GM23248 (cell line): ENCODE measurements at regions not wholly inside any gene's neighbourhood (a gene's known extent, or its start where the extent isn't known, plus 50 kb on each side); places are given as distances from the start of the nearest gene placed in this dataset.

Experiments used
- DNase-seq: peaks from one replicate; pipeline ENCODE4 v3.0.0-alpha.2; 2015
- H2AFZ ChIP-seq: fragments of 200-600 bp; sonication (generic); 2 replicates; pipeline ENCODE4 v1.6.1; 2016; ENCODE audit warnings: antibody characterized with exemption
- H3F3A ChIP-seq: fragments of 200-600 bp; sonication (generic); 2 replicates; pipeline ENCODE4 v1.6.1; 2016; ENCODE audit warnings: mild to moderate bottlenecking, antibody characterized with exemption, mixed run types; ENCODE audit not compliant: insufficient read depth
- H3K27ac ChIP-seq: fragments of 200-600 bp; sonication (generic); 2 replicates; pipeline ENCODE4 v1.5.1; 2016; ENCODE audit warnings: mild to moderate bottlenecking
- H3K27me3 ChIP-seq: fragments of 200-600 bp; sonication (generic); replicated peaks from 2 replicates; pipeline ENCODE4 v1.6.1; 2016; ENCODE audit warnings: mild to moderate bottlenecking; ENCODE audit not compliant: insufficient read depth
- H3K36me3 ChIP-seq: fragments of 200-600 bp; sonication (generic); 2 replicates; pipeline ENCODE4 v1.6.1; 2016; ENCODE audit warnings: low read depth, mild to moderate bottlenecking
- H3K4me1 ChIP-seq: fragments of 200-600 bp; sonication (generic); 2 replicates; pipeline ENCODE4 v1.6.1; 2016; ENCODE audit warnings: mild to moderate bottlenecking; ENCODE audit not compliant: insufficient read depth
- H3K4me2 ChIP-seq: fragments of 200-600 bp; sonication (generic); one replicate; pipeline ENCODE4 v1.6.1; 2016; ENCODE audit warnings: mild to moderate bottlenecking; ENCODE audit not compliant: unreplicated experiment
- H3K4me3 ChIP-seq: fragments of 200-600 bp; sonication (generic); 2 replicates; pipeline ENCODE4 v1.5.1; 2016; ENCODE audit warnings: mild to moderate bottlenecking
- H3K79me2 ChIP-seq: fragments of 200-600 bp; sonication (generic); 2 replicates; pipeline ENCODE4 v1.6.1; 2016; ENCODE audit warnings: mild to moderate bottlenecking; ENCODE audit not compliant: insufficient read depth
- H3K9ac ChIP-seq: fragments of 200-600 bp; sonication (generic); 2 replicates; pipeline ENCODE4 v1.6.1; 2016; ENCODE audit warnings: mild to moderate bottlenecking
- H3K9me2 ChIP-seq: fragments of 200-600 bp; sonication (generic); 2 replicates; pipeline ENCODE4 v1.6.1; 2016; ENCODE audit warnings: mixed run types, mild to moderate bottlenecking, moderate library complexity; ENCODE audit not compliant: insufficient read depth
- H3K9me3 ChIP-seq: fragments of 200-600 bp; sonication (generic); one replicate; pipeline ENCODE4 v1.6.1; 2017; ENCODE audit warnings: low read depth
- H4K20me1 ChIP-seq: fragments of 200-600 bp; sonication (generic); 2 replicates; pipeline ENCODE4 v1.6.0; 2016; ENCODE audit not compliant: insufficient read depth
- EZH2 ChIP-seq: fragments of 200-600 bp; sonication (generic); IDR thresholded peaks from 2 replicates; pipeline ENCODE4 v1.6.1; 2018; ENCODE audit warnings: antibody characterized with exemption, mild to moderate bottlenecking; ENCODE audit not compliant: insufficient read depth, poor library complexity, severe bottlenecking
- EZH2phosphoT487 ChIP-seq: fragments of 200-600 bp; sonication (generic); IDR thresholded peaks from 2 replicates; pipeline ENCODE4 v1.6.1; 2018; ENCODE audit warnings: antibody characterized with exemption, moderate library complexity, mild to moderate bottlenecking, low read depth; ENCODE audit not compliant: insufficient read depth
- WGBS, 2 experiments: methylation state at CpG; one replicate each; pipeline ENCODE4 v1.1.6; 2015 to 2017; ENCODE audit warnings: low lambda C conversion rate in 2 of 2, low coverage in 1 of 2; ENCODE audit errors: missing lambda C conversion rate in 2 of 2; 5-methylcytosine and 5-hydroxymethylcytosine counted together
- in situ Hi-C: fragments of 300-500 bp; cut with MboI; formaldehyde crosslinking; loops from 2 replicates; pipeline ENCODE4 v1.15.0; 2020

GRCh38 chr20:24134930-24135329 is 146.4 kb upstream of the GGTLC1 start:
- Histone ChIP-seq H3K36me3 (no peaks in the 10 kb centered on the region), H3K9me3 (no peaks in the 10 kb centered on the region), H3K4me1 (no peaks in the 10 kb centered on the region), H3K27ac (no peak overlapping the region), H3K79me2 (no peaks in the 10 kb centered on the region), H3K27me3 (no peaks in the 10 kb centered on the region), H2AFZ (no peak overlapping the region), H3K4me3 (no peak overlapping the region), H3F3A (no peaks in the 10 kb centered on the region), H3K9me2 (no peaks in the 10 kb centered on the region), H4K20me1 (no peaks in the 10 kb centered on the region), H3K9ac (no peak overlapping the region), H3K4me2 (no peak overlapping the region)
- TF ChIP-seq EZH2phosphoT487: no peak
- TF ChIP-seq EZH2: no peak
- no peak for DNase-seq
- 73 to 81% methylated on average over 22 of the region's 22 CpGs for WGBS, 2 experiments
- in situ Hi-C loops: no loop called here

DNA sequence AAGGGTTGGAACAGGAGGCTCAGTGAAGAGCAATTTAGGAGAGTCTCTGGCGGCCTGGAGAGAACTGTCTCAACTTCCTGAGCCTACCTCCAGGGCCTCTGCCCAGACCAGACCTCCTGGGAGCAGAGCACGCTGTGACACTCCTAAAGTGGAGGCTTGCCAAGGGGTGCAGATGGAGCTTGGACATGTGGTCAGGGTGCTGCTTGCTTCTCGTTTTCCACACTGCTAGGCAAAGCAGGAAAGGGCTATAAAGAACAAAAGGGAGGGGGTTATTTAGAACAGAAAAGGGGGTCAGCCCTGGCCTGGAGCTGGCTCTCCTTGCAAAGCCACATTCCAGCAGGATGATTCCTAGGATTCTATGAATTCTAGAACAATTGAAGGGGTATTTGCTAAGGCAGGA is 145.7 kb upstream of the GGTLC1 start:
- H3F3A ChIP-seq: no peaks in the 10 kb centered on the region
- no peak overlapping the region for H2AFZ ChIP-seq
- no peaks in the 10 kb centered on the region for H4K20me1 ChIP-seq
- no peak overlapping the region for H3K9ac ChIP-seq
- H3K27me3 ChIP-seq: no peaks in the 10 kb centered on the region
- TF ChIP-seq EZH2phosphoT487 (no peak), EZH2 (no peak)
- no peak overlapping the region for H3K4me2 ChIP-seq
- no peak overlapping the region for H3K4me3 ChIP-seq
- H3K36me3 ChIP-seq: no peaks in the 10 kb centered on the region
- no peaks in the 10 kb centered on the region for H3K4me1 ChIP-seq
- in situ Hi-C loops: no loop called here
- no peak for DNase-seq
- WGBS, 2 experiments: 25 to 27% methylated on average over 3 of the region's 3 CpGs
- H3K79me2 ChIP-seq: no peaks in the 10 kb centered on the region
- no peaks in the 10 kb centered on the region for H3K9me3 ChIP-seq
- no peak overlapping the region for H3K27ac ChIP-seq
- H3K9me2 ChIP-seq: no peaks in the 10 kb centered on the region

- Histone ChIP-seq H3K79me2 (no peaks in the 10 kb centered on the region), H3K9me3 (no peaks in the 10 kb centered on the region), H3K9me2 (no peaks in the 10 kb centered on the region), H3K27ac (no peak overlapping the region), H2AFZ (no peak overlapping the region), H3F3A (no peaks in the 10 kb centered on the region), H3K4me1 (no peaks in the 10 kb centered on the region), H3K36me3 (no peaks in the 10 kb centered on the region), H3K4me2 (no peak overlapping the region), H3K4me3 (no peak overlapping the region), H3K9ac (no peak overlapping the region), H3K27me3 (no peaks in the 10 kb centered on the region), H4K20me1 (no peaks in the 10 kb centered on the region)
- no peak for DNase-seq
- TF ChIP-seq EZH2: no peak
- TF ChIP-seq EZH2phosphoT487: no peak
- in situ Hi-C loops: no loop called here
Measured at GRCh38 chr20:24132246-24132645, 143.7 kb upstream of the GGTLC1 start.

DNA sequence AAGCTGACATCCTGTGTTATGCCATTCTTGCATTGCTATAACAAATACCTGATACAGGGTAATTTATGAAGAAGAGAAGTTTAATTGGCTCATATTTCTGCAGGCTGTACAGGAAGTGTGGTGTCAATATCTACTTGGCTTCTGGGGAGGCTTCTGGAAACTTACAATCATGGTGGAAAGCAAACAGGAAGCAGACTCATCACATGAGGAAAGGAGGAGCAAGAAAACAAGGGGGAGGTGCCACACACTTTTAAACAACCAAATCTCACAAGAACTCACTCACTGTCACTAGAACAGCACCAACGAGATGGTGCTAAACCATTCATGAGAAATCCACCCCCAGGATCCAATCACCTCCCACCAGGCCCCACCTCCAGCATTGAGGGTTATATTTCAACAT is 143.1 kb upstream of the GGTLC1 start:
- 8 to 33% methylated on average over 1 of the region's 1 CpG for WGBS, 2 experiments
- Histone ChIP-seq H3K9ac (no peak overlapping the region), H3K4me3 (no peak overlapping the region), H3K36me3 (no peaks in the 10 kb centered on the region), H2AFZ (no peak overlapping the region), H3K4me1 (no peaks in the 10 kb centered on the region), H4K20me1 (no peaks in the 10 kb centered on the region), H3K27ac (no peak overlapping the region), H3K9me3 (no peaks in the 10 kb centered on the region), H3K27me3 (no peaks in the 10 kb centered on the region), H3F3A (no peaks in the 10 kb centered on the region), H3K79me2 (no peaks in the 10 kb centered on the region), H3K4me2 (no peak overlapping the region), H3K9me2 (no peaks in the 10 kb centered on the region)
- in situ Hi-C loops: no loop called here
- TF ChIP-seq EZH2: no peak
- TF ChIP-seq EZH2phosphoT487: no peak
- no peak for DNase-seq

GRCh38 chr20:24131281-24131680 is 142.7 kb upstream of the GGTLC1 start:
- TF ChIP-seq EZH2phosphoT487: no peak
- TF ChIP-seq EZH2: no peak
- Histone ChIP-seq H3K9me3 (no peaks in the 10 kb centered on the region), H3K79me2 (no peaks in the 10 kb centered on the region), H3K27ac (no peak overlapping the region), H3K27me3 (no peaks in the 10 kb centered on the region), H3K9me2 (no peaks in the 10 kb centered on the region), H3K4me1 (no peaks in the 10 kb centered on the region), H2AFZ (no peak overlapping the region), H3K9ac (no peak overlapping the region), H3K4me3 (no peak overlapping the region), H3F3A (no peaks in the 10 kb centered on the region), H4K20me1 (no peaks in the 10 kb centered on the region), H3K36me3 (no peaks in the 10 kb centered on the region), H3K4me2 (no peak overlapping the region)
- DNase-seq: no peak
- 41 to 52% methylated on average over 4 of the region's 4 CpGs for WGBS, 2 experiments
- in situ Hi-C loops: no loop called here
